HG03378 (cell line): ENCODE measurements at regions not wholly inside any gene's neighbourhood (a gene's known extent, or its start where the extent isn't known, plus 50 kb on each side); places are given as distances from the start of the nearest gene placed in this dataset.
A peak's percentile ranks its signal among the peaks of the same experiment; 100 is the strongest.
"Not testable (repeated sequence)": the region's sequence is repeated elsewhere in the genome, so short reads cannot be mapped to it uniquely, and the experiment has no call there.

Experiments used
- ATAC-seq: cut with Tn5 transposase; IDR thresholded peaks from one replicate; pipeline ENCODE4 v1.9.1; 2021; ENCODE audit warnings: mild to moderate bottlenecking, moderate library complexity; ENCODE audit not compliant: unreplicated experiment

GRCh38 chr2:47295981-47296635, 73.0 kb upstream of the EPCAM start:
- ATAC-seq = no peak

DNA sequence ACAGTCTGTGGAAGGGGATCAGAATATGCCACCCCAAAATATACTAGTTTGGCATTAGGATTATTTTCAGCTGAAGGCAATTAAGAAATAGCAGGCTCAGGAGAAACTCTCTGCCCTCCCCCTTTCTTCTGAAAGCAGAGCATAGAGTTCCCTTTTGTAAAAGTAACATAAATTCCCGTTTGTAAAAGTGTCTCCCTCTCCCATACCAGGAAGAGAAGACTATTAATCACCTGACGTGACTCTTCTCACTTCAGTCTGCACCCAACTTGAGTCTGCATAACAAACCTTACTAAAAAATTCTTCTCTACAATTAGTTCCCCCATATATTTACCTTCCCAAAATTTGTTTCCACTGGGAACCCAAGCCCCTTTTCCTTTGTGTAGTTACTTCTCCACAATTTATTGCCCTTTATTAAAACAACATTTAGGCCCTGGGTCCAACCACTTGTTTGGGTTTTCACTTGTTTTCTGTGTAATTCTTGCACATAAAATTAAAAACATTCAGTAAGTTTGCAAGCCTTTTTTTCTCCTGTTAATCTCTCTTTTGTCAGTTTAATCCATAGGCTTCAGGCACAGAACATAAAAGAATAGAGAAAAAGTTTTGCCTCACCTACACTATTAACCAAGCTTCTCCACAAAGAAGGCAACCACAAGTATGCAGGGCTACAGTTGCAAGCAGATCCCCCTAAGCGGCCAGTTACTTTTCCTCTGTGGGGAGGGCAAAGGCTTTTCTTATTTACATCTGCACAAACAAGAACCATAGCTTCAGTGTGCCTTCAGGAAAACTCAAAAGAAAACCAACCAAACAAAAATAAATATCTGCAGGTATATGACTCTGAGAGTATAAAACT, 73.8 kb upstream of the EPCAM start:
- no peak for ATAC-seq

- ATAC-seq = no peak
Observed at GRCh38 chr2:47293976-47294375, 75.1 kb upstream of the EPCAM start.

DNA sequence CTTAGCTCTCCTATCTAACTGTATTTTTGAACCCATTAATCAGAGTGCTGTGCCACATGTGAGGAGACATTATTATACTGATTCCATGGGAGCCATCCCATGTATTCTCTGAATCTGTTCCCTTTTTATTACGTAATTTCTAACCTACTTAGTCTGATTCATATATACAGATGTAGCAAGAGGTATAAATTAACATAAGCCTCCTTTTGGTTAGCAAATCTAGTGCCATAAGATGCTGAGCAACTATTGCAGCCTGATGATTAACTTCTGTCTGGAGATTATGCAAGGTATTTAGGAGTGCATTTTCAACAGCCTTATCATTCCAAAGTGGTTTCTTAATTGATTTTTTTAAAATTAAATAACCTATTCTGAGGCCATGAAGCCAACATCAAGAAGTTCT, 80.2 kb upstream of the EPCAM start:
- no peak for ATAC-seq

- ATAC-seq = no peak
Observed at GRCh38 chr2:47283659-47284058, 85.5 kb upstream of the EPCAM start.

- ATAC-seq = no peak
Observed at GRCh38 chr2:47282621-47283272, 86.4 kb upstream of the EPCAM start.

- ATAC-seq = not testable (repeated sequence)
Observed at GRCh38 chr2:47279525-47279924, 89.6 kb upstream of the EPCAM start.

GRCh38 chr2:47277987-47278386, 91.1 kb upstream of the EPCAM start:
- no peak for ATAC-seq

- ATAC-seq = no peak
Observed at GRCh38 chr2:47277187-47277586, 91.9 kb upstream of the EPCAM start.

DNA sequence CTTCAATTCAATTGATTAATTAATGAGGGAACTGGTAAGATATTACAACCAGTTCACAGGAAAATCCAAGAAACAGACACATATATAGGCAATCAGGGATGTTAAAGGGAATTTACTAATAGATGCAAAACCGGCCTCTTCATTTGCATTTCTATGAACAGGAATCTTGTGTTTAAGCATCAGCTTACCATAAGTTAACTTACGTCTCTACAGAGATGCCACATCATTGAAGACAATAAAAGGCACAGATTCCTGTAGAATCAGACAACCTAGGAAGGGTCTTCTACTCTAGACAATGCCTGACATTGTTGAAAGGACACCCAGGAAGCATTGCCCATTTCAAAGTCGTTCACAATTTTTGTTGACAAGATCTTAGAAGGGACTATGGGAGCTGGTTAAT, 93.0 kb upstream of the EPCAM start:
- no peak for ATAC-seq

DNA sequence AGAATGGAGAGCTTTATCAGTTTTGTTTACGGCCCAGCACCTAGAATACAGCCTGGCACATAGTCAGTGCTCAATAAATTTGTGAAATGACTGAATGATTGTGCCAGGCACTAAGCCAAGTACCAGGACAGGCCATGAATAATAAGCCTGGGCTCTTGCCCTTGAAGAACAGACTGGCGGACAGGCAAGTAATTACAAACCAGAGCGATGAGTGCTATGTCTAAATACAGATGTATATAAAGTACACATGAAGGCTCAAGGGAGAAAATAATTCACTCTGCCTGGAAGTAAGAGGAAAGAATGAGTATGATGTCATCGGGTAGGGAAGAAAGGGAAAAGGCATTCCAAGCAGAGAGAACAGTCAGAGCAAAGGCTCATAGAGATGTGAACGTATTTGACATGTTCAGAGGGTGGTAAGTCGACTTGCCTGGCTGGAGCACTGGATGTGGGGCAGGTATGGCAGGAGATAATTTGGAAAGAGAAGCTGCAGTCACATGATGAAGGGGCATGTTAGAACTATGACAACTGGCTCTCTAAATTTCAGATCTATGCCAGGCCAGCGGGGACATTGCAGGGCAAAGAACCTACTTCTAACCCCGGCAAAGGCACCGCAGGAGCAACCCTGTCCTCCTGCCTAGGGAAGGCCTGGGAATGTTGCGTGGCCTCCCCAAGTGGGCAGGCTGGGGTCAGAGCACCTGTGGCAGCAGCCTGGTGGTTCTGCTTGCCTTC, 94.9 kb upstream of the EPCAM start:
- ATAC-seq = no peak

GRCh38 chr2:47272905-47273758, 96.0 kb upstream of the EPCAM start:
- no peak for ATAC-seq

DNA sequence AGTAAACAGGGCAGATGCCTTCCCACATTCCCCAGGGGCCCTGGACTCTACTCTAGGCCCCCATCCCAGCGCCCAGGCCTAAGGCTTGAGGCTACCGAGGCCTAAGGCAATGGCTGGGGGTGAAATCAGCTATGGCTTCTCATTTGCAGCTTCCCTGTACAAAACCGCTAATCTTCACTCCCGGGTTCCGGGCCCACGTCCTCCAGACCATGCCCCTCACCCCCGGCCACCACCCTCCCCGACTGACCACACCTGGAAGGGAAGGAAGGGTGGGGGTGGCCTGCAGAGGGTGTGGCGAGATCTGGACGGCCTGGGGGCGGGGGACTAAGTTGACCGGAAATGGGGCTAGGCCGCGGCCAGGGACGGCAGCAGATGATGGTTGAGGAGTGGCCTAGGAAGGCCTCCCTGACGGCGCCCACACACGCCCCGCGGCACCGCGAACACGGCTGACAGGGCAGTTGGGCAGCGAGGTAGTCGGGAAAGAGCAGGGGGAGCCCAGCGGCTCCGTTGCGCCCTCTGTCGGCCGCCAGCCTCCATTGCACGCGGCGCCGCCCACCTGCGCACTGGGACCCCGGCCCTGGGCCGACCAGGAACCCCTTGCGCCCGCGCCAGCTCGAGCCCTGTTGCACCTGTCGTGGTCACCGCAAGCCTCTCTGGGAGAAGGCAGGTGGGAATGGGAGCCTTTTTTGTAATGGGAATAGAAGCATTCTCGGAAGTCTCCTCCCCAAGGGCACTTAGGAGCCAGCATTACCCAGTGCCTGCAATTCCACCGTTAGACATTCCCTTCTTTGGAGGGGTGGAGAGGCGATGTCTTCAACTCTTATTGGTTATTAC, 95.9 kb upstream of the CALM2 start:
- ATAC-seq = peak; percentile 47

GRCh38 chr2:47271054-47272000, 95.0 kb upstream of the CALM2 start:
- no peak for ATAC-seq

GRCh38 chr2:47270421-47270820, 94.1 kb upstream of the CALM2 start:
- ATAC-seq = no peak

DNA sequence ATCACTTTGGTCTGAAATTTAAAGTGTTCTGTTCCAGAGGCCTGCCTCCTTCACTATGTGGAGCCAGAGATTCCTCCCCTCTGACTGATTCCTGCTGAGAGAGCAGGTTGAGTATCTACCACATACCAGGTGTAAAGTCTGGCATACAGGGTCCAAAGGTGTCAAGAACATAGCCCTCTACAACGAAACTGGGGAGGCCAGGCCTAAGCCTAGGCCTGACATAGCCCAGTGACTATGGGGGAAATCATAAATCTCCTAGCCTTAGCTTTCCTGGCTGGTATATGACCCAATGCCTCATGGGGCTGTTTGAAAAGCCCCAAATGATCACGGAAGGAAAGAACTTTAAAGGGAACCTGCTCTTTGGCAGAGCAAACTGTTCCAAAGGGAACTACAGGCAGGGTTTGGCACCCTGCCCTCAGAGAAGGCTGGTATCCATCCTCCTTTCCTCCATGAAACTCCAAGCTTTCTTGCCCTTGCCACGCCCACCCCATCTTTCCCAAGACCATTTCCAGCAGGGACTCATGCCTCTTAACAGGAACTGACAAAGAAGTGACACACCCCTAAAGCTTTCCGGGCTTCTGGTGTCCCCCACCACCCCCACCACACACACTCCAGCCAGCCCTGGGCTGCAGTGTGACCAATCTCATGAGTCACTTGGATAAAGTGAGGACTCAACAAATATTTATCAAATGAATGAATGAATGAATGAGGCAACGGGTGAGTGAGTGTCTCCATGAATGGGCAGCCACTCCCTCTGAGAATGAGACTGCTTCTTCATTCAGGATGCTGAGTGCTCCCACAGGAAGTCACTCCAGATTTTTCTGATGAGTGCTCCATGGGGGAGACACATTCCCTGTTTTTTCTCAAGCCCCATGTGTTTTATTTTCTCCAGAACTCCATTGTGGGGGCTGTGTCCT, 93.3 kb upstream of the CALM2 start:
- ATAC-seq = no peak

DNA sequence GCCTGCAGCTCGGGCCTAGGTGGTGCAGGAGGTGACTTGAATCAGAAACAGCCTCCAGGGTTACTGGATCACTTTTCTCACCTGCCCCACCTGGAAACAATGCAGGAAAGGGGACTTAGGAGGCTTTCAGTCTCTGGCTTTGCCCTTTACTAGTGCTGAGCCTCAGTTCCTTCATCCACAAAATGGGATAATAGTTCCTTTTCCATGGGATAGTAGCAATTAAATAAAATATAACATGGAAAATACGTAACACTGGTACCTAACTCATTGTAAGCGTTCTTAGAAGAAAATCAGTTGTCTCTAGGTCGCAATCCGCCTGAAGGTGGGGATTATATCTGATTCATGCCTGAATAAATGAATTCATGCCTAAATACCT, 91.4 kb upstream of the CALM2 start:
- ATAC-seq = no peak
